ENCODE measurements at regions not wholly inside any gene's neighbourhood (a gene's known extent, or its start where the extent isn't known, plus 50 kb on each side); places are given as distances from the start of the nearest gene placed in this dataset.

- TF ChIP-seq POLR2AphosphoS5 (IDR thresholded peaks at IDR 0.05) (no peak), POLR2A (IDR thresholded peaks at IDR 0.05) (no peak), EP300 (IDR thresholded peaks at IDR 0.05) (no peak)
- TF ChIP-seq, protein P1, sequence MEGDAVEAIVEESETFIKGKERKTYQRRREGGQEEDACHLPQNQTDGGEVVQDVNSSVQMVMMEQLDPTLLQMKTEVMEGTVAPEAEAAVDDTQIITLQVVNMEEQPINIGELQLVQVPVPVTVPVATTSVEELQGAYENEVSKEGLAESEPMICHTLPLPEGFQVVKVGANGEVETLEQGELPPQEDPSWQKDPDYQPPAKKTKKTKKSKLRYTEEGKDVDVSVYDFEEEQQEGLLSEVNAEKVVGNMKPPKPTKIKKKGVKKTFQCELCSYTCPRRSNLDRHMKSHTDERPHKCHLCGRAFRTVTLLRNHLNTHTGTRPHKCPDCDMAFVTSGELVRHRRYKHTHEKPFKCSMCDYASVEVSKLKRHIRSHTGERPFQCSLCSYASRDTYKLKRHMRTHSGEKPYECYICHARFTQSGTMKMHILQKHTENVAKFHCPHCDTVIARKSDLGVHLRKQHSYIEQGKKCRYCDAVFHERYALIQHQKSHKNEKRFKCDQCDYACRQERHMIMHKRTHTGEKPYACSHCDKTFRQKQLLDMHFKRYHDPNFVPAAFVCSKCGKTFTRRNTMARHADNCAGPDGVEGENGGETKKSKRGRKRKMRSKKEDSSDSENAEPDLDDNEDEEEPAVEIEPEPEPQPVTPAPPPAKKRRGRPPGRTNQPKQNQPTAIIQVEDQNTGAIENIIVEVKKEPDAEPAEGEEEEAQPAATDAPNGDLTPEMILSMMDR (IDR thresholded peaks at IDR 0.05), result no peak
These were observed 162.1 kb upstream of the GMDS start for GRCh38 chr6:2407525-2407924.

Data from gastroesophageal sphincter (tissue), 3 donors.